K562 (cell line): ENCODE measurements at regions not wholly inside any gene's neighbourhood (a gene's known extent, or its start where the extent isn't known, plus 50 kb on each side); places are given as distances from the start of the nearest gene placed in this dataset.

Experiments
- ATAC-seq: fragments of 200-7000 bp; cut with Tn5 transposase; 3 replicates; pipeline ENCODE4 v1.9.1; 2020; ENCODE audit warnings: moderate library complexity
- BruUV-seq: library from RNA; stranded (reverse); fragments of 400-500 nt; replicated peaks from 2 replicates; lab custom pipeline; 2021; lab: Mats Ljungman, UMichigan
- CTCF ChIA-PET: fragments of 300-600 bp; formaldehyde crosslinking; extraction: SDS; loops from one replicate; lab custom pipeline; 2021; ENCODE audit warnings: low intra/inter-chr PET ratio; lab: Yijun Ruan, JAX
- POLR2A ChIA-PET: fragments of 300-600, 350-650 bp; sonication (Branson Sonifier 250); formaldehyde crosslinking; extraction: SDS; loops from one replicate; lab custom pipeline; 2021; ENCODE audit warnings: antibody characterized with exemption, inconsistent platforms; lab: Yijun Ruan, JAX
- DNase-seq, 4 experiments: peaks; one replicate each; pipeline versions ENCODE4 v3.0.0 to v3.0.0-alpha.2; 2011 to 2018; ENCODE audit warnings: low spot score in 3 of 4, mixed read lengths in 3 of 4; ENCODE audit errors: extremely low read depth in 1 of 4
- FAIRE-seq: peaks from 2 replicates; lab custom pipeline; 2011; peaks lifted over from hg19 to GRCh38; lab: Jason Lieb, UNC
- H2AFZ ChIP-seq: 2 replicates; pipeline ENCODE4 v1.6.0; 2011; ENCODE audit warnings: low read depth, low read length, control low read depth, inconsistent platforms
- H3K27ac ChIP-seq: fragments of 200-600 bp; 3 replicates; pipeline ENCODE4 v1.8.0; 2011; ENCODE audit warnings: low read depth, mild to moderate bottlenecking, control low read depth, inconsistent platforms, low read length, moderate library complexity, mixed read lengths; ENCODE audit errors: extremely low read depth
- H3K27me3 ChIP-seq, 2 experiments: fragments of 300-600 bp in 1 of 2; 2 replicates in 1 of 2; 3 replicates in 1 of 2; pipeline versions ENCODE4 v1.6.0 to v1.8.0; 2011; ENCODE audit warnings: inconsistent platforms in 2 of 2, low read length in 2 of 2, mild to moderate bottlenecking in 1 of 2, mixed read lengths in 1 of 2, moderate library complexity in 1 of 2; ENCODE audit not compliant: control insufficient read depth in 2 of 2, insufficient read depth in 2 of 2
- H3K36me3 ChIP-seq: fragments of 300-600 bp; 3 replicates; pipeline ENCODE4 v1.8.0; 2011; ENCODE audit warnings: mild to moderate bottlenecking, low read length, inconsistent platforms; ENCODE audit not compliant: control insufficient read depth, insufficient read depth
- H3K4me1 ChIP-seq, 2 experiments: fragments of 200-600 bp in 1 of 2; replicated peaks in 1 of 2; 2 replicates in 1 of 2; 3 replicates in 1 of 2; pipeline versions ENCODE4 v1.5.1 to v1.8.0; 2011; ENCODE audit warnings: inconsistent platforms in 2 of 2, low read length in 2 of 2, mild to moderate bottlenecking in 1 of 2, mixed read lengths in 1 of 2, moderate library complexity in 1 of 2; ENCODE audit not compliant: control insufficient read depth in 2 of 2, insufficient read depth in 2 of 2
- H3K4me2 ChIP-seq: 2 replicates; pipeline ENCODE4 v1.6.1; 2011; ENCODE audit warnings: low read length, control low read depth, inconsistent platforms, mixed read lengths; ENCODE audit not compliant: insufficient read depth
- H3K4me3 ChIP-seq: fragments of 200-600 bp; sonication (generic), shearing (Covaris generic); 2 replicates; pipeline ENCODE4 v1.5.1; 2016; ENCODE audit warnings: control low read depth, inconsistent platforms
- H3K79me2 ChIP-seq: fragments of 200-600 bp; 3 replicates; pipeline ENCODE4 v1.8.0; 2011; ENCODE audit warnings: low read length, inconsistent platforms; ENCODE audit not compliant: control insufficient read depth, insufficient read depth
- H3K9ac ChIP-seq, 2 experiments: 2 replicates each; pipeline versions ENCODE4 v1.6.0 to v1.6.1; 2011; ENCODE audit warnings: low read depth in 2 of 2, low read length in 2 of 2, control low read depth in 1 of 2, inconsistent platforms in 1 of 2, mild to moderate bottlenecking in 1 of 2, mixed read lengths in 1 of 2; ENCODE audit not compliant: insufficient read depth in 1 of 2
- H3K9me1 ChIP-seq: one replicate; pipeline ENCODE4 v1.6.0; 2011; ENCODE audit warnings: inconsistent platforms, mild to moderate bottlenecking, low read length, moderate library complexity; ENCODE audit not compliant: control insufficient read depth, insufficient read depth
- H3K9me3 ChIP-seq: replicated peaks from 2 replicates; pipeline ENCODE4 v1.5.1; 2011; ENCODE audit warnings: low read depth, low read length, inconsistent platforms; ENCODE audit not compliant: control insufficient read depth, insufficient read depth
- H4K20me1 ChIP-seq: replicated peaks from 2 replicates; pipeline ENCODE4 v1.6.1; 2011; ENCODE audit warnings: low read length, inconsistent platforms, mixed read lengths; ENCODE audit not compliant: control insufficient read depth, insufficient read depth
- BACH1 ChIP-seq: fragments of 200-800 bp; sonication (Bioruptor generic); IDR thresholded peaks from 2 replicates; pipeline ENCODE4 v1.6.1; 2016; ENCODE audit warnings: missing genetic modification characterization, missing compliant biosample characterization
- CBX8 ChIP-seq: fragments of 200-600 bp; sonication (generic); IDR thresholded peaks from 2 replicates; pipeline ENCODE4 v1.6.1; 2012; ENCODE audit warnings: borderline replicate concordance, mixed run types, low read depth, mild to moderate bottlenecking, moderate library complexity, mixed read lengths, low read length, control low read depth, inconsistent platforms; ENCODE audit not compliant: poor library complexity, severe bottlenecking; ENCODE audit errors: extremely low read depth
- ERF ChIP-seq: fragments of 450-650 bp; formaldehyde crosslinking; IDR thresholded peaks from 2 replicates; pipeline ENCODE4 v1.4.0; 2020; ENCODE audit warnings: mild to moderate bottlenecking, mixed read lengths
- KDM2B ChIP-seq: fragments of 250-450 bp; sonication (Bioruptor Pico); IDR thresholded peaks from 2 replicates; pipeline ENCODE4 v1.8.0; 2021; ENCODE audit warnings: mild to moderate bottlenecking, moderate library complexity
- MEF2A ChIP-seq: IDR thresholded peaks from 2 replicates; pipeline ENCODE4 v1.6.1; 2011; ENCODE audit warnings: low read depth, mild to moderate bottlenecking, low read length, moderate library complexity; ENCODE audit not compliant: control insufficient read depth
- POLR3A ChIP-seq: IDR thresholded peaks from 2 replicates; pipeline ENCODE4 v1.6.1; 2011; ENCODE audit warnings: borderline replicate concordance, mild to moderate bottlenecking, moderate library complexity; ENCODE audit not compliant: insufficient read length, insufficient read depth; ENCODE audit errors: extremely low read depth
- PTBP1 ChIP-seq: fragments of 200-400 bp; formaldehyde crosslinking; IDR thresholded peaks from 2 replicates; pipeline ENCODE4 v1.6.1; 2017; ENCODE audit warnings: low read depth, low read length
- RBM34 ChIP-seq: fragments of 200-400 bp; formaldehyde crosslinking; IDR thresholded peaks from 2 replicates; pipeline ENCODE4 v1.6.1; 2018; ENCODE audit warnings: low read length, borderline replicate concordance; ENCODE audit not compliant: insufficient read depth
- TAF7 ChIP-seq: fragments of 450-650 bp; IDR thresholded peaks from 2 replicates; pipeline ENCODE4 v1.6.1; 2016; ENCODE audit warnings: missing genetic modification characterization, missing compliant biosample characterization
- ZNF133 ChIP-seq: fragments of 250-450 bp; sonication (Bioruptor Pico); IDR thresholded peaks from 2 replicates; pipeline ENCODE4 v1.4.0; 2020; ENCODE audit warnings: mild to moderate bottlenecking
- ZNF696 ChIP-seq: fragments of 250-450 bp; sonication (Bioruptor Pico); conservative IDR thresholded peaks from 2 replicates; pipeline ENCODE4 v1.4.0; 2020; ENCODE audit warnings: mild to moderate bottlenecking, moderate library complexity
- WGBS: fragments of 100-300 bp; shearing (Covaris generic); methylation state at CpG from one replicate; pipeline ENCODE4 v1.1.6; 2016; ENCODE audit warnings: low coverage, mixed read lengths; ENCODE audit not compliant: insufficient coverage; ENCODE audit errors: missing lambda C conversion rate; 5-methylcytosine and 5-hydroxymethylcytosine counted together
- in situ Hi-C: fragments of 300-500 bp; cut with MboI; formaldehyde crosslinking; loops from 4 replicates; pipeline ENCODE4 v1.15.0; 2018; ENCODE audit warnings: inconsistent platforms, mixed read lengths
- intact Hi-C: fragments of 100-400 bp; cut with micrococcal nuclease; formaldehyde crosslinking; loops from 2 replicates; pipeline ENCODE4 v1.14.2; 2022
- TF ChIP-seq, protein P1 (sequence below): fragments of 450-650 bp; conservative IDR thresholded peaks from 2 replicates; pipeline ENCODE4 v1.6.1; 2016; ENCODE audit warnings: missing genetic modification characterization, low read depth, mild to moderate bottlenecking, missing compliant biosample characterization, moderate library complexity
- TF ChIP-seq, protein P2 (sequence below): IDR thresholded peaks from 2 replicates; pipeline ENCODE4 v1.6.1; 2012; ENCODE audit warnings: low read depth, low read length, improper control_type of control experiment, borderline replicate concordance
- TF ChIP-seq, protein P3 (sequence below): fragments of 450-650 bp; IDR thresholded peaks from 2 replicates; pipeline ENCODE4 v1.6.1; 2017; ENCODE audit warnings: antibody characterized with exemption, mild to moderate bottlenecking

DNA sequence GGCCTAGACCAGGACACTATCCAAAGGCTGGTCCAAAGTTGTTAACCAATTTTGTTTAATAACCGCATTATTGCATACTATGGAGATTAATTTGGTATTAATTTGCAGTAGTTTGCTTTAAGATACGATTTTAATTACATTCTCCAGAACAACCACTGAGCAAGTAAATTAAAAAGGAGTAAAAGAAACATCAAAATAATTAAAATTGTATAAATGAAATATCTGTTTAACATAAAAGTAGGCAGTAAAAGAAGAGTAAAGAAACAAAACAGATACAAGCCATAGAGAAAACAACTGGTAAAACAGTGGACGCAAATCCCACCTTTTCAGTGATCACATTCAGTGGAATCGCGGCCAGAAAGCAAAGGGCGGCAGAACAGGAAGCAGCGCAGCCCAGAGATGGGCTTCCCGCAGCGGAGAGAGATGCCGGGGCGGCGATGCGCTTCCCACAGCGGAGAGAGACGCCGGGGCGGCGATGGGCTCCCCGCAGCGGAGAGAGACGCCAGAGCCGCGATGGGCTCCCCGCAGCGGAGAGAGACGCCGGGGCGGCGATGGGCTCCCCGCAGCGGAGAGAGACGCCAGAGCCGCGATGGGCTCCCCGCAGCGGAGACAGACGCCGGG lies 176.8 kb downstream of the RTP5 start (continued):
- TF ChIP-seq, protein P1, sequence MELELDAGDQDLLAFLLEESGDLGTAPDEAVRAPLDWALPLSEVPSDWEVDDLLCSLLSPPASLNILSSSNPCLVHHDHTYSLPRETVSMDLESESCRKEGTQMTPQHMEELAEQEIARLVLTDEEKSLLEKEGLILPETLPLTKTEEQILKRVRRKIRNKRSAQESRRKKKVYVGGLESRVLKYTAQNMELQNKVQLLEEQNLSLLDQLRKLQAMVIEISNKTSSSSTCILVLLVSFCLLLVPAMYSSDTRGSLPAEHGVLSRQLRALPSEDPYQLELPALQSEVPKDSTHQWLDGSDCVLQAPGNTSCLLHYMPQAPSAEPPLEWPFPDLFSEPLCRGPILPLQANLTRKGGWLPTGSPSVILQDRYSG (tag): no peak
- no peak for TF ChIP-seq ERF (CRISPR knock-in tag)

DNA sequence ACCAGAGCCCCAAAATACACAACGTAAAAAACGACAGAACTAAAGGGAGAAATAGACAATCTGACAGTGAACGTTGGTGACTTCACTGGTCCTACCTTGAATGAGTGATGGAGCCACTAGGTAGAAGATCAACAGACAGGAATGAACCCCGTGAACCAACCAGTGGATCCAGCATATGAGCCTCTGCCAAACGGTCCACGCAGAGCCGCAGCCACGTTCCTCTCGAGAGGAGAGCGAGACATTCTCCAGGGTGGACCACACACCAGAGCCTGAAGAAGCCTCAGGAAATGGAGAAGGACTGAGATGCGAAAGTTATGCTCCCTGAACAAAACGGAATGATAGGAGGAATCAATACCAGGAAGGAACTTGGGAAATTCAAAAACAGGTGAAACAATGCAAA lies 178.4 kb downstream of the RTP5 start:
- DNase-seq: no peak
- H2AFZ ChIP-seq: no peak overlapping the region
- H3K27me3 ChIP-seq: peaks cover 5 to 6% of the 10 kb centered on the region in 2 experiments; a peak in 2 of 5 replicates
- FAIRE-seq: no peak
- no peak overlapping the region for H3K9ac ChIP-seq
- POLR2A ChIA-PET: no interaction called here
- in situ Hi-C loops: no loop called here
- H3K79me2 ChIP-seq: no peaks in the 10 kb centered on the region
- no peak overlapping the region for H3K27ac ChIP-seq
- CTCF ChIA-PET: no interaction called here
- WGBS: 20% methylated on average over 11 of the region's 12 CpGs
- H3K9me1 ChIP-seq: no peaks in the 10 kb centered on the region
- no peak overlapping the region for H3K4me2 ChIP-seq
- BruUV-seq: no TSS peak
- no peaks in the 10 kb centered on the region for H3K36me3 ChIP-seq
- ATAC-seq: no peak
- H3K4me3 ChIP-seq: no peak overlapping the region
- intact Hi-C loops: no loop called here
- no peaks in the 10 kb centered on the region for H3K4me1 ChIP-seq
- no peaks in the 10 kb centered on the region for H3K9me3 ChIP-seq
- H4K20me1 ChIP-seq: no peaks in the 10 kb centered on the region
- no peak for TF ChIP-seq CBX8
- no peak for TF ChIP-seq ZNF696 (CRISPR knock-in tag)
- TF ChIP-seq RBM34: no peak
- no peak for TF ChIP-seq POLR3A
- TF ChIP-seq, protein P2, sequence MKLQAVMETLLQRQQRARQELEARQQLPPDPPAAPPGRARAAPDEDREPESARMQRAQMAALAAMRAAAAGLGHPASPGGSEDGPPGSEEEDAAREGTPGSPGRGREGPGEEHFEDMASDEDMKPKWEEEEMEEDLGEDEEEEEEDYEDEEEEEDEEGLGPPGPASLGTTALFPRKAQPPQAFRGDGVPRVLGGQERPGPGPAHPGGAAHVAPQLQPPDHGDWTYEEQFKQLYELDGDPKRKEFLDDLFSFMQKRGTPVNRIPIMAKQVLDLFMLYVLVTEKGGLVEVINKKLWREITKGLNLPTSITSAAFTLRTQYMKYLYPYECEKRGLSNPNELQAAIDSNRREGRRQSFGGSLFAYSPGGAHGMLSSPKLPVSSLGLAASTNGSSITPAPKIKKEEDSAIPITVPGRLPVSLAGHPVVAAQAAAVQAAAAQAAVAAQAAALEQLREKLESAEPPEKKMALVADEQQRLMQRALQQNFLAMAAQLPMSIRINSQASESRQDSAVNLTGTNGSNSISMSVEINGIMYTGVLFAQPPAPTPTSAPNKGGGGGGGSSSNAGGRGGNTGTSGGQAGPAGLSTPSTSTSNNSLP: no peak
- no peak for TF ChIP-seq ZNF133 (CRISPR knock-in tag)
- TF ChIP-seq BACH1 (tag): no peak
- TF ChIP-seq MEF2A: no peak
- no peak for TF ChIP-seq TAF7
- no peak for TF ChIP-seq KDM2B (CRISPR knock-in tag)
- TF ChIP-seq, protein P3, sequence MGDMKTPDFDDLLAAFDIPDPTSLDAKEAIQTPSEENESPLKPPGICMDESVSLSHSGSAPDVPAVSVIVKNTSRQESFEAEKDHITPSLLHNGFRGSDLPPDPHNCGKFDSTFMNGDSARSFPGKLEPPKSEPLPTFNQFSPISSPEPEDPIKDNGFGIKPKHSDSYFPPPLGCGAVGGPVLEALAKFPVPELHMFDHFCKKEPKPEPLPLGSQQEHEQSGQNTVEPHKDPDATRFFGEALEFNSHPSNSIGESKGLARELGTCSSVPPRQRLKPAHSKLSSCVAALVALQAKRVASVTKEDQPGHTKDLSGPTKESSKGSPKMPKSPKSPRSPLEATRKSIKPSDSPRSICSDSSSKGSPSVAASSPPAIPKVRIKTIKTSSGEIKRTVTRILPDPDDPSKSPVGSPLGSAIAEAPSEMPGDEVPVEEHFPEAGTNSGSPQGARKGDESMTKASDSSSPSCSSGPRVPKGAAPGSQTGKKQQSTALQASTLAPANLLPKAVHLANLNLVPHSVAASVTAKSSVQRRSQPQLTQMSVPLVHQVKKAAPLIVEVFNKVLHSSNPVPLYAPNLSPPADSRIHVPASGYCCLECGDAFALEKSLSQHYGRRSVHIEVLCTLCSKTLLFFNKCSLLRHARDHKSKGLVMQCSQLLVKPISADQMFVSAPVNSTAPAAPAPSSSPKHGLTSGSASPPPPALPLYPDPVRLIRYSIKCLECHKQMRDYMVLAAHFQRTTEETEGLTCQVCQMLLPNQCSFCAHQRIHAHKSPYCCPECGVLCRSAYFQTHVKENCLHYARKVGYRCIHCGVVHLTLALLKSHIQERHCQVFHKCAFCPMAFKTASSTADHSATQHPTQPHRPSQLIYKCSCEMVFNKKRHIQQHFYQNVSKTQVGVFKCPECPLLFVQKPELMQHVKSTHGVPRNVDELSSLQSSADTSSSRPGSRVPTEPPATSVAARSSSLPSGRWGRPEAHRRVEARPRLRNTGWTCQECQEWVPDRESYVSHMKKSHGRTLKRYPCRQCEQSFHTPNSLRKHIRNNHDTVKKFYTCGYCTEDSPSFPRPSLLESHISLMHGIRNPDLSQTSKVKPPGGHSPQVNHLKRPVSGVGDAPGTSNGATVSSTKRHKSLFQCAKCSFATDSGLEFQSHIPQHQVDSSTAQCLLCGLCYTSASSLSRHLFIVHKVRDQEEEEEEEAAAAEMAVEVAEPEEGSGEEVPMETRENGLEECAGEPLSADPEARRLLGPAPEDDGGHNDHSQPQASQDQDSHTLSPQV: no peak
- TF ChIP-seq PTBP1: no peak
